Activated CD8-positive, alpha-beta memory T cell treated with anti-CD3 and anti-CD28 coated beads for 36 hours (primary cell): ENCODE measurements at regions not wholly inside any gene's neighbourhood (a gene's known extent, or its start where the extent isn't known, plus 50 kb on each side); places are given as distances from the start of the nearest gene placed in this dataset.

Source experiments
- CTCF ChIA-PET: fragments of 350-600 bp; sonication (Branson Sonifier 250); formaldehyde crosslinking; loops from one replicate; lab custom pipeline; 2021; ENCODE audit warnings: antibody characterized with exemption; lab: Charles Lee
- POLR2A ChIA-PET: fragments of 350-600 bp; sonication (Branson Sonifier 250); formaldehyde crosslinking; loops from one replicate; lab custom pipeline; 2021; ENCODE audit warnings: antibody characterized with exemption; lab: Charles Lee

DNA sequence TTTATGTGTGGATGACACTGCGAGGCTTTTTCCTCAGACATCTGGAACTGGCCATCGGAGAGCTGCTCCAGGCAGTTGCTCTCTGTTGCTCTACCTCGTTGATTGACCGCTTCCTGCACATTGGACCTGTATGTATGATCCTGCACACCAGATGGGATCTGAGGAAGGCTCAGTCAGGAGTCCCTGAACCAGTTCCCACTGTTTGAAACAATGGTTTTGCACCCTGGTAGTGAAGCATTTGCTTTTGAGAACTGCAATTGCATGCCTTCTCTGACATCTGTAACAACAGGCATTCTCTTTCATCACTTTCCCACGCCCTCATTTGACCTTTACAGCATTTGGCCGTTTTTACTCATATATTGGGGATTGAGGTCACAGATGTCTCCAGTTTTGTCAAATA lies 61.1 kb upstream of the NPAS1 start:
- ChIA-PET CTCF (interaction anchor here (0.7 kb wide), 1 partner anchor 12 kb away, joined by 3 read pairs; no protein-coding TSS in a partner anchor), POLR2A (no interaction called here)

DNA sequence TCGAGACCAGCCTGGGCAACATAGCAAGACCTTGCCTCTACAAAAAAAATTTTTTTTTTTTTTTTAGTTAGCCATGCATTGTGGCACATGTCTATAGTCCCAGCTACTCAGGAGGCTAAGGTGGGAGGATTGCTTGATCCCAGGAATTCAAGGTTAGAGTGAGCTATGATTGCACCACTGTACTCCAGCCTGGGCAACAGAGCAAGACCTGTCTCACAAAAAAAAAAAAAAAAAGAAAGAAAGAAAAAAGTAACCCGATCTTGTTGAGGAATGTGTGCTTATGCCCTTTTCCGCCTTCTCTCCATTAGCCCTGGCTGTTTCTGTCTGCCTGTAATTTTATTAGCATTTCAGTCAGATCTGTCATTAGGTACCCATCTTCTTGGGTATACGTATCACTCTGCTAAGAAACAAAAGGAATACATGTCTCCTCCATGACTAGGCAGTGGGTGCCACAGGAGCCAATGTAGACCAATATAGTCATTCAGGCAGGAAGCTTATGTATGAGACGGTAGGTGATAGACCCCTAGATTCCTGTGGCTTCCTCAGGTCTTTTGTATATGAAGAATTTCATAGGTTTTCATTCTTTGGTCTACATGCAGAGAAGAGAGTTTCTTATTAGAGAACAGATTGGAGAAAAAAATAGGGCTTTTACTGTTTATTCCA lies 59.6 kb upstream of the NPAS1 start:
- ChIA-PET CTCF (interaction anchor here (0.6 to 0.7 kb wide), 3 partner anchors 21 to 49 kb away, joined by 3 to 4 read pairs (median 3); no protein-coding TSS in a partner anchor), POLR2A (no interaction called here)

DNA sequence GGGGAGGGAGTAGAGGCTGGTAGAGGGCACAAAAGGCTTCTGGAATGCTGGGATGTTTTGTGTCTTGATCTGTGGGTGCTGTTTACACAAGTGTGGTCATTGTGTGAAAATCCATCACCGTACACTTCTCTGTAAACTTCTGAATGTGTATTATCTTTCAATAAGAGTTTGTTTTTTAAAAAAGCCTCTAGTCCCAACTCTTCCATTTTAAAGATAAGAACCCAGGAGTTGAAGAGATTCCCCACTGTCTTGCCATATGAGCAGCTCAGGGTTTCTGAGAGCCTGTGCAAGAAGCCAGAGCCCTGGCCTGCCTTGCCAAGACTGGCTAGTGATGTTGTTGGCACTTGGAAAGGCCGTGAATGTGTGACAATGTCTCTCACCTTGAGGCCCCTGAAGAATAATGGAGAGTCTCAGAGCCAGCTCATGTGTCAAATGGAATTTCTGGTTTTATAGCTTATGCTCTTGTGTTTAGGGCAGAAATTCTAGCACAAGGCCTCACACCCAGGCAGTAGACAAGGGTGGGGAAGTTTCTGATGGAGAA lies 57.5 kb upstream of the NPAS1 start:
- ChIA-PET CTCF (interaction anchor here (0.7 kb wide), 1 partner anchor 110 kb away, joined by 4 read pairs; no protein-coding TSS in a partner anchor), POLR2A (no interaction called here)

DNA sequence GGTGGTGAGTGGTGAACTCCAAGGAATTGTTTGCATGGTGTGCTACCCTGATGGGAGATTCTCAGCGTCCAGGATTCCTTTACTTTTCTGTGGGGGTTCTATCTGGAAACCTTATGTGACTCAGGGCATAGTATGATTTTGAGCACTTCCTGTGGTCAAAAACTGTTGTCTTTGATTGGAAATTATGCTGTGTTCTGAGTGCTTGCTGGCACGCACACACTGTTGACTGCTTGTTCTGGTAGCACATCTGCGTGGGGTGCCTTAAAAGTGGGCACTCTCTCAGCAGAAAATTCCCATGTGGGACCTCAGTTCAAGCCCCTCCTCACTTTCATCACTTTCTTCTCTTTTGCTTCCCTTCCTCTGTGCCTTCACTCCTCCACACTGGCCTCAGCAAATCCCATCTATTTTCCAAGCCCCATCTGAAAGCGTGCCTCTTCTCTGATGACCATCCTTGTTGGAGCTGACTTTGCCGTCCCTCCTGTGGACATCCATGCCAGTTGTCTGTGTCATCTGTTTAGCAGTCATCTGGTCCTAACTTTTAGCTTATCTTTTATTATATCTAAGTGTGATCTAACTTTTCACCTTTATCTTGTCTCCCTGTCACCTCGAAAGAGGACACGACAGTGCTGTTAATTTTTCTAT lies 56.4 kb upstream of the NPAS1 start:
- ChIA-PET CTCF (no interaction called here), POLR2A (interaction anchor here (0.5 to 0.9 kb wide), 3 partner anchors 12 to 280 kb away, joined by 3 to 7 read pairs (median 3); no protein-coding TSS in a partner anchor)

DNA sequence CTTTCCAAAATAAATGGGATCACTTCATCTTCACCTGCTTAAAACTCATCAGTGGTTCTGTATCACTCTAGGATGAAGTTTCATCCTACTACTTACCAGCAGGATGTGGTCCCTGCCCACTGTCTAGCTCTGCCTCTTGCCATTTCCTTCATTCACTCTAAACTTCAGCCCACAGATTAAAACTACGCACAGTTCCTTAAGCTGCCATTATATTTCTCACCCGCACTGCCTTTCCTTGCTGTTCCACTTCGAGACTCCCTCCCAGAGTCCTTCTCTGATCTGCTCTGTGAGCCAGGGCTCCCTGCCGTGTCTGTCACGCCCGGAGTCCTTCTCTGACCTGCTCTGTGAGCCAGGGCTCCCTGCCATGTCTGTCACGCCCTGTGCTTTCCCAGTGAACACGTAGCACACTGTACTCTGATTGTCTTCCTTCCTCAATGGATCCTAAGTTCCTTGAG lies 52.0 kb upstream of the NPAS1 start:
- POLR2A ChIA-PET, result interaction anchor here (0.7 to 1.0 kb wide), 2 partner anchors 22 to 48 kb away, joined by 3 to 6 read pairs; no protein-coding TSS in a partner anchor
- CTCF ChIA-PET, result interaction anchor here (1.4 kb wide), 1 partner anchor 24 kb away, joined by 6 read pairs; no protein-coding TSS in a partner anchor
